ENCODE measurements at regions not wholly inside any gene's neighbourhood (a gene's known extent, or its start where the extent isn't known, plus 50 kb on each side); places are given as distances from the start of the nearest gene placed in this dataset.

DNA sequence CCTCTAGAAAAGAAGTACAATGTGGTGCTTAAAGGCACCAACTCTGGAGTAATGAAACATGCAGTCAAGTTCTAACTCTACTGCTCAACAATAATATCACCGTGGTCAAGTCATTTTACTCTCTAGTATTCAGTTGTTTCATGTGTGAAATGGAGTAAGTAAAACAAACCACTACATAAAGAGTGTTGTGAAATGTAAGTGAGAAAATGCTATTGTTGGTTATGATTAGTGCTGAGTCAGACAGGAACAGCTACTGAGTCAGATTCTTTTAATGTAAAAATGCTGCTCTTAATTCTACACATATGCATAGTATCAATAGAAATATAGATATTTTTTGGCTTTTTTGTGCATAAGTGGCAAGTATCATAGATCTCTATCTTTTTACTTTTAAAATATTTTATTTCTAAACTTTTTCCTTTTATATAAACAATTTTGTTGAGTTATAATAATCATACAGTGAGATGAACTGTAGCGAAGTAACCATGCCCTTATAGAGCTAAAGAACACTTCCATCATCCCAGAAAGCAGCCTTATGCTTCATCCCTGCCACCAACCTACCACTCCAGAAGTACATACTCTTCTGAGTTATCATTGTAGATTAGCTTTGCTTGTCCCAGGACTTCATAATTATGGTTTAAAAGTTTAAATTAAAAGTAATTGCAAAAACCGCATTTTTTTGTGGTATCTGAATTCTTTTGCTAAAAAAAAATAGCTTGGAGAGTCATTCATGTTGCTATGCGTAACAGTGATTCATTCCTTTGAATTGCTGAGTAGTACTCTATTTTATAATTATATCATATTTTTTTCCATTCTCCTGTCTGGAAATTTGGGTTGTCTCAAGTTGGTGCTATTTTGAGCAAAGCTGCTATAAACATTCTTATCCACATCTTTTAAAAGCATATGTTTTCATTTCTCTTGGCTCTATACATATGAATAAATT, 548.2 kb upstream of the CLINT1 start:
- DNase-seq (ENCODE audit: low read depth): peak; percentile 75

DNA sequence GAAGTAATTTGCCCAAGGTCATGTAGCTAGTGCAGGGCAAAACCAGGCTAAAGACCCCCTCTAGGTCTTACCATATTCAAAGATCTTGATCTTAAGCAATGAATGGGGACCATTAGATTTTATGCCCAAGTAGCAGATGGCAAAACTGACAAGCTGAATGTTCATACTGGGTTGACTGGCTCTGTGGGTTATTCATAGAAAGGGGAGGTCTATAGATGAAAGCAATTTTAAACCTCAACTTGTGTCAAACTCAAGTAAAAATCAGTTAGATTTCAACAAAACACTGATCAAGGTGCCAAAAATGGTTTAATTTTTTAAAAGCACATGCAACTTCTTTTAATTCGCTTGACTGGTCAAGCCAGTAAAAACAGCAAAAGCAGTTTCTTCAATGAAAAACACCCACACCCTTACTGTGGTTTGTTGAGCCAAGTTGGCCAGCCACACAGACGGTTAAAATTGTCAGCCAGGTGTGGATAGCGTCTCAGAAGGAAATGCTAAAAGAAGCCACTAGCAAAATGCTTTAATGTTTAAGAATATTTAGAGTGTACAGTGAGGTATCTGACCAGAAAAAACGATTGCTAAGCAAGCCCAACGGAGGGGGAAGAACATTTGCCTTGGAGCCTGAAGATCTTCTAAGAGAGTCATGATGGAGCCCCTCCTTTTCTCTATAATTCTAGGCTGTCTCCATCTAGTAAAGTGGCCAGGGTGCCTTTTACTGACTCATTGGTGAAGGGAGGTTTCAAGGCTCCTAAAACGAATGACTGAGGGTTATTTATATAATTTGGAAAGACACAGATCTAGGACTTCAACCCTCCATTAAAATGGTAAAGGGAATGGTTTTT, 539.6 kb upstream of the CLINT1 start:
- no peak for DNase-seq (ENCODE audit: low read depth)

DNA sequence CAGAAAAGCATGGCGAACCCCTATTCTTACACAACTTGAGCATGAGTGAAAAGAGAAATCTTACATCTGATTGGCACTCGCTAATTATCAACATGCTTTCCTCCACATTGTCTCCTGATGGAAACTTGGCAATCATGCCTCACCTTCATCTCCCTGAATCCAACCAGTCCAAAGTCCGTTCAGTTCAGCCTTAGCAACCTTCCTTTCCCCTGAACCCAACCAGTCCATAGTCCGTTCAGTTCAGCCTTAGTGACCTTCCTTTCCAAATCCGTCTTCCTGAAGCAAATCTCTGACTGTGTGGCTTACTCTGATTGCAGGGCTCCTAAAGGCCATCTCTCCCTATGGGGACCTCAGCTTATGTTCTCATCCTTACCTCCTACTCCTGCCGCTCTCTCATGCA, 538.3 kb upstream of the CLINT1 start:
- no peak for DNase-seq (ENCODE audit: low read depth)

DNA sequence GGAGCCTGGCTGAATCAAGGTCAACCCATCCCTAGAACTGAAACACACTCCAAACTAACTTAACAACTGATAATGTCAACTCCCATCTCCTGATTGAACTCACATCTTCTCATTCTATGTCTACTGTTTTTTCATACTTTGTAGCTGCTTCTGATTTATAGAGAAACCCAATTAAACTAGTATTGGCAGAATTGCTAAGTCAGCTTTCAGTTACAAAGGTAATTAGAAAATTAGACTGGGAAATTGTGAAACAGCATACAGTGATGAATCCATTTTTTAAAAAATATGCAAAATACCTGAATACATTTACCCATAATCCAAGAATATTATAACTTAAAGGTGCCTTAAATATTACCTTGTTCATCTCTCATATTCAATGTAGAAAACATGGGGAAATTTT, 535.2 kb upstream of the CLINT1 start:
- no peak for DNase-seq (ENCODE audit: low read depth)

DNA sequence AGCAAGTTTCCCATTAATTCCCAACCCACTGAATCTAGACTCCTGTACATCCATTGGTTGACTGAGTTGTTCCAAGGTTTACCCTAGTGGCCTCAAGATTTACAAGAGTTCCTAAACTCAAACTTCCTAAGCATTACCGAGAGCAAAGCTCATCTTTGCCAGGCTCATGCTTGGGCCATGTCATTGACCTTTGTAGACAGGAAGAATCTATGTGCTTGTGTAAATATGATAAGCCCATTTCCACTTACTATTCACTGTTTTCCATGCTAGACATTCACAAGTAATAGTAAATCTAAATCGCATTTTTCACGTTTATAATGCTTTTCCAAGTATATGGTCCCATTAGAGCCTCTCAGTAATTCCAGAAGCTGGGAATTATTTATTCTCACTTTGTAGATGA, 534.5 kb upstream of the CLINT1 start:
- DNase-seq (ENCODE audit: low read depth): no peak

DNA sequence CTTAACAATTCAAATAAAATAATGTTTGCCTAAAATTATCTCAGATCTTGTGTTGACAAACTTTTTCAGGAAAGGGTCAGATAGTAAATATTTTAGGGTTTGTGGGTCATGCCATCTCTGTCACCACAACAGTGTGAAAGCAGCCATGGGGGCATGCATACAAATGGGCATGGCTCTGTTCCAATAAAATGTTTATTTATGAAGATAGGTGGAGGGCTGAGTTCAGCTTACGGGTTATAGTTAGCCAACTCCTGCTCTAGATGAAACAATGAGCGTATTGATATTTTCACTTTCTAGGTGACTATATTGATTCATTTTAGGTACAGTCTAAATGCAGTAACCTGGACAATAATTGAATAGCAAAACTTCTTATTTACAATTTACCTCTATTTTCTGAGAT, 533.8 kb upstream of the CLINT1 start:
- no peak for DNase-seq (ENCODE audit: low read depth)

DNA sequence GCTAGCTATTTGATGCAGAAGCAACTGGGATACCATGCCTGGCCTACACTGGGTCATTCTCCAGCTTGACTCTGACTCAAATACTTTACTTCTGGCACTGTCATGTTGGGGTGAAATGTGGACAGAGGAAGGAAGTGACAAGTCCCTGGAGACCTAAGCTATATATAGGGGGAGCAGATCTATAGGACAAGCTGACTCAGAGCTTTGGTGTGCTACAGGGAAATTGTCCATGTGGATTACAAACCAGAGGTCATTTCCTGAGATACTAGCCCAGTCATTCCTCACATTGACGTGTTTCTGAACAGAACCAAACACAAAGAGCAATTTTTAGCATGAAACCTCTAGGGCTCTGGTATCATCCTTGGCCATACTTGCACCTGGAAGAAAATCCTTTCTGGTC, 531.6 kb upstream of the CLINT1 start:
- DNase-seq (ENCODE audit: low read depth): no peak

DNA sequence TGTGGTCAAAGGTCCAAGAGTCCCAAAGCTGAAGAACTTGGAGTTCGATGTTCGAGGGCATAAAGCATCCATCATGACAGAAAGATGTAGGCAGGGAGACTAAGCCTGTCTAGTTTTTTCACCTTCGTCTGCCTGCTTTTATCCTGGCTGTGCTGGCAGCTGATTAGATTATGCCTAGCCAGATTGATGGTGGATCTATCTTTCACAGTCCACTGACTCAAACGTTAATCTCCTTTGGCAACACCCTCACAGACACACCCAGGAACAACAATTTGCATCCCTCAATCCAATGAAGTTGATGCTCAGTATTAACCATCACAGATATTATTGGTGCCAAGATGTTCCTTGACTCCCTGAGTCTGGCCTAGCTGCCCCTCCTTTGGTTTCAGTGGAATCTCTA, 530.8 kb upstream of the CLINT1 start:
- DNase-seq (ENCODE audit: low read depth): no peak

DNA sequence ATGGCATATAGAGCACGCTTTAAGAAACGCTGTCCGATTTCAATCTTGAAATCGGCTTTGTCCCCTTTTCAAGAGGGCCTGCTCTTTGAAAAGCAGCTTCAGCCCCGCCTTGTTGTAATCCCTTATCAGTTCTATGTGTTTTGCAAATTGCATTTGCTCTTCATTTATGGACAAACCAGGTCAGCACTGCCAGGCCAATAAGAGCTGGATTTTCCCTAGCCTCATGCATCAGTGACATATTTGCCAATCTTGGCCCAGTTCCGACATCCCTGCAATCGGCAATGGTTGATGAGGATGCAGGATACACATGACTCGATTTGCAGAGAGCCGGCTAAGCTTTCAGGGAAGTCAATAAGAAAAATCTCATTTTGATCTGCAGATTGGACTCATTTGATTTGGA, 529.1 kb upstream of the CLINT1 start:
- DNase-seq (ENCODE audit: low read depth): no peak

DNA sequence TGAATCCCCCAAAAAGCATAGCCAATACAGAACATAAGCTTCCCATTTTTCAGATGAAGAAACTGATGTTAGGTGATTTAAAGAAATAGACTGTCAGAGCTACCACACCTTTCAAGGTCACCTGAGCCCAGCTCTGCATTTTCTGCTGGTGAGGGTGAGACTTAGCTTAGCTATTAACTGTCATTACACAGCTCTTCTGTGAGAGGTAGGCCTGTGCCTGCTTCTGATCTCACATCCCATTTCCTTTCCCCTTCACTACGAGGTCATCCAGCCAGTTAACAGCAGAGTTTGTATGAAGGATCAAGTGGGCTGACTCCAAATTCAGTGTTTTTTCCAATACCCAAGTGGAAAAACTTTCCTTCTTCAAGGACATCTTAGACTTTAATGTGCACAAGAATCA, 528.6 kb upstream of the CLINT1 start:
- no peak for DNase-seq (ENCODE audit: low read depth)

DNA sequence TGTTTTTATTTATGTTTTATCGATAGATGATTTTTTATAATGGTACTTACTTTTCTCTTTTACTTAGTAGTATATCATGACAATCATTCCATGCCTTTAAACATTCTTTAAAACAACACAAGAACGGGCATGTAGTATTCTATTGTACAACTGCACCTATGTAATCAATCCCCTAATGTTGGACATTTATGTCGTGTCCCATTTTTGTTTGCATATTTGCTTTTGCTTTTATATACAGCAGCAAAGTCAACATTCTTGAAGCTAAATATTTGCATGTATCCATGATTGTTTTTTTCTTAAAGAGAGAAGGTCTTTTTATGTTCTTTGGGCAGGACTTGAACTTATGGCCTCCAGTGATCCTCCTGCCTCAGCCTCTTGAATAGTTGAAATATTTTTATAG, 527.0 kb upstream of the CLINT1 start:
- no peak for DNase-seq (ENCODE audit: low read depth)

DNA sequence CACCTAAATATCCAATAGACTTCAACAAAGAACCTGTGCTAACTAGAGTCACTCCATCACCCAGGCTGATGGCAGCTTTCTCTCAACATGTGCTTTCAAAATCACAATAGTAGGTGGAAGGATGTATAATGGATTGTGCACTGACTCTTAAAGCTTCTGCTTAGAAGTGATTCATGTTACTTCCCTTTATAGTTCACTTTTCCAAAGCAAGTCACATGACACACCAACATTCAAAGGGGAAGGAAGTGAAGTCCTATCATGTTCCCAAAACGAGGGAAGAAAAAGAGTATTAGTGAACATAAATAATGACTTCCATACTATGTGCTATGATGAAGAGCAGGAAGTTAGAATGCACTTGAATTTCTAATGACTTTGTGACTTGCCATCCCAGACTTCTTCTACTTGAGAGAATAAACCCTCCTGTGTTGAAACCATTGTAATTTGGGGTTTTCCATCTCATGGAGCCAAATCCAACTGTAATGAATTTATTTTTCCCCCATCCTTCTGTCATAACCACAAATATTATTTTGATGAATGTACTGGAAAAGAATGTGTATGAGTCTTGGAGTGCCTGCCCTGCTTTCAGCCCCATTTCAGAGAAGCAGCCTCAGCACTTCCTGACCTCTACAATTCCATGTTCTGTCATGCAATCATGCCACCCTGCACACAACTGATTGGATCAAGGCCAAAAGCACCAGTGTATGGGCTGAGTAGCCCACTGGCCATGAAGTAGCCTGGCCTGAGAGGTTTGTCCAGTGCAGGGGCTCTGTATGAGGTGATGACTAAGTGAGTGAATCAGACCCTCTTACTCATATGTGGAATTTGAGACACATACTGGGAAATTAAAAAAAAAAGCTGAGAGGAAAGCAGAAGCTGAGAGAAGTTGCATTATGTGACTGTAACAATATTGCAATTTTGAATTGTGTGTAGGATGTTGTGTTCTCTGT, 525.9 kb upstream of the CLINT1 start:
- peak; percentile 99 for DNase-seq (ENCODE audit: low read depth)

DNA sequence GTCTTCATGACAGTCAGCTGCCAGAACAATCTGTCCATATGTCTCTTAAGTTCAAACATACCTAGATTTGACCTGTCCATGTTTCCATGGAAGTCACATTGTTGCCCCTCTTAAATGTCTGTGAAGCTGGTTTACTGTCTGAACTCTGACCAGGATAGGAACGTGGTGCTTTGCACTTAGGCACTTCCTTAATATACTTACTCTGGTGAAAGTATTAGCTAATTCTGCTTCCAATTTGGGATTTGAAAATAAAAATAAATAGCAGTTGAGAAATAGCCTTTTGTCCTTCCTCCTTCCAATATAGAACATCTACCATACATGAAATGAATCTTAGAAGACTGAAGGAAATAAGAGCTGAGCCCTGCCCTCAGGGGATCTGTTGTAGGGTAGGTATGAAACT, 524.5 kb upstream of the CLINT1 start:
- DNase-seq (ENCODE audit: low read depth): no peak

DNA sequence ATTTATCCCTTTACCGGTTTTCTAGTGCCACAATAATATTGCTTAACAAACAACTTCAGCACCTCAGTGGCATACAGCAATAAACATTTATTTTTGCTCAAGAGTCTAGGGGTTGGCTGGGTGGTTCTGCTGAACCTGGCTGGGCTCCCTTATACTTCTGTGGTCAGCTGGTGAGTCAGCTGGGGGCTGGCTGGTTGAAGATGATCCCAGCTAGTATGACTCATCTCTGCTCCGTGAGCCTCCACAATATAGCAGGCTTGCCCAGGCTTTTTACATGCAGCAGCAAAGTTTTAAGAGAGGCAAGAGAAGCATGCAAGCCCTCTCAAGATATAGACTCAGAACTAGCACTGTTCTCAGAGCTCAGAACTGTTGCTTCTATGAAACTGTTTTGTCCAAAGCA, 523.5 kb upstream of the CLINT1 start:
- DNase-seq (ENCODE audit: low read depth): peak; percentile 96

DNA sequence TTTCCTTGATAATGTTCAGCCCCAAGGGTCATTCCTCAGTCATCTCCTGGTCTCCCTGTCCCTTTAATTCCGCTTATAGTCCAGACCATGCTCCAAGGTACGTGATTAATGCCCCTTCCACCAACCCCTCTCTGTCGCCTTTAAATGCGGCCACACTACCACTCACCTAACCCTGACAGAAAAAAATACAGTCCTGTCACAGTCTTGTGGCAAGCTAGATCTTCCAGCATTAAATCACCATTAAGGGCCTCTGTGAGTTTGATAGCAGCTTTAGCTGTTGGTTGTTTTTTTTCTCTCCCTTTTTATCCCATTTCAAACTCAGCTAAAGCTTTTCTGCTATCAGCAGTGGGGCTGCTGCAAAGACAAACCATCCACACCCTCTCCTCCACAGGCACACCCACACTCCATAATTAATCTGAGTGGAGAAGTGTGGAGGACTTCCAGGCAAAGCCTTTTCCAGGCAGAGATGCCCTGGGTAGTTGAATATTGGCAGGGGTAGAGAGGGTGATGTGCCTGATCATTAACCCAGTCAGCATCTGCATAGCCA, 522.7 kb upstream of the CLINT1 start:
- no peak for DNase-seq (ENCODE audit: low read depth)

DNA sequence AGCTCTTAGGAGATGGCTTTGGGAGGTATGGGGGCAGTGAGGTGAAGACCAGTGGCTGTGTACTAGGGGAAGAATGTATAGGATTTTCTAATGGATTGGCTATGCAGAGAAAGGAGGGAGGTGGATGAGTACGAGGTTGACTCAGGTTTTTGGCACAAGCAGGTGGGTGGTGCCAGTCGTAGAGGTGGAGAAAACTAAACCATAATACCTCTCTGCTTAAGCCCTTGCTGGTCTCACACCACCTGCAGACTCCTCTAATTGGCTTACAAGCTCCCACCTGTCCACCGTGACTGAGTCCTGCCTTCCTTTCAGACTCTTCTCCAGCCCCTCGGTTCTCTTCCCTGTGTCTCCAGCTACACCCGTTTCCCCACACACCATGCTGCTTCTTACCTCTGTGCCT, 521.7 kb upstream of the CLINT1 start:
- no peak for DNase-seq (ENCODE audit: low read depth)

DNA sequence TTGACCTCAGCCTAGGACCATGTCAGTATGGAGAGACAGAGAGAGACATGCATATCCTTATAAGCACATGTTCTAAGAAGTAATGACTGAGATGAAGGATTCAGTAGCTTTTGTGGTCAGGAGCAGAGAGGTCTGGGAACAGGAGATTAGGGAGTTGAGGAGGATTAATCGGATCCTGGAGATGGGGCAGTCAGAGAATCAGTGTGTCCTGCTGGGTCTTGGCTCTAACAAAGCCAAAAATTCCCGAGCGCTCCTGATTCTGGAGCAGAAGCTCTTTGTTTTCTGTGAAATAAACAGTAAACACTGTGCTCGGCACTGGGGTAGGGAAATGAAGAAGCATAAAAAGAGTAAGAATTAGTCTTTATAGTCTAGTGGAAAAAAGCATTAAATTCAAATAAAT, 520.0 kb upstream of the CLINT1 start:
- DNase-seq (ENCODE audit: low read depth): no peak

DNA sequence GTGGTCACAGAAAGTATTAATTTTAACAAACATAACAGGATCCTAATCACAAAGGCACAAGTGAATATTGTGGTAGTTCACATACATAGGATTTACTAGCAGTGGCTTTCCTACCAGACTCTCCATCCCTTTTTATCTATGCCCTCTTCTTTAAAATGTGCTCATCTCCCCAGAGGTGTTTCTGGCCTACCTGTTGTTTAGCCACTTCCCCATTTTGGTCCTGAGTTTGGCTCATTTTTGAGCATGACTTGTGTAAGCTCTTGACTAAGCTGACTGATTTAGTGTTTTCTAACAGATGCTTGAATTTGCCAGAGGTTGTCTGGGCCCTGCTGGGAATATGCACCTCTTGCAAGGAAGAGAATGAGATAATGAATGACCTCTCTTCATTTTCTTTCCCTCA, 517.7 kb upstream of the CLINT1 start:
- no peak for DNase-seq (ENCODE audit: low read depth)

DNA sequence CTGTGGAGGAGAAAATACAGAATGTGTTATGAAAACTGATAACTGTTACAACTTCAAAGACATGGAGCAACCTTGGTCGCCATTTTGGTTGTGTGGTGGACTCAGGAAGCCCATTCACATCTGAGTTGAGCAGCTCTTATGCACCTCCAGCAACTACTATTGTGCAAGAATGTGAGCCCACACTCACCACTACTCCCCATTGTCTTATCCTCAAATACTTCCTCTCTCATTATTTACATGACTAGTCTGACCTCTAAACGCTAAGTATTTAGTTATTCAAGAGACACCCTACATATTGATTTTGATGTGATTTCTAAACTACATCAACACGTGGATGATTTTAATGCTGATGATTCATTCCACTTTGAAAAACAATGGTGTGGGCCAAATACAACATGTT, 516.6 kb upstream of the CLINT1 start:
- DNase-seq (ENCODE audit: low read depth): no peak

DNA sequence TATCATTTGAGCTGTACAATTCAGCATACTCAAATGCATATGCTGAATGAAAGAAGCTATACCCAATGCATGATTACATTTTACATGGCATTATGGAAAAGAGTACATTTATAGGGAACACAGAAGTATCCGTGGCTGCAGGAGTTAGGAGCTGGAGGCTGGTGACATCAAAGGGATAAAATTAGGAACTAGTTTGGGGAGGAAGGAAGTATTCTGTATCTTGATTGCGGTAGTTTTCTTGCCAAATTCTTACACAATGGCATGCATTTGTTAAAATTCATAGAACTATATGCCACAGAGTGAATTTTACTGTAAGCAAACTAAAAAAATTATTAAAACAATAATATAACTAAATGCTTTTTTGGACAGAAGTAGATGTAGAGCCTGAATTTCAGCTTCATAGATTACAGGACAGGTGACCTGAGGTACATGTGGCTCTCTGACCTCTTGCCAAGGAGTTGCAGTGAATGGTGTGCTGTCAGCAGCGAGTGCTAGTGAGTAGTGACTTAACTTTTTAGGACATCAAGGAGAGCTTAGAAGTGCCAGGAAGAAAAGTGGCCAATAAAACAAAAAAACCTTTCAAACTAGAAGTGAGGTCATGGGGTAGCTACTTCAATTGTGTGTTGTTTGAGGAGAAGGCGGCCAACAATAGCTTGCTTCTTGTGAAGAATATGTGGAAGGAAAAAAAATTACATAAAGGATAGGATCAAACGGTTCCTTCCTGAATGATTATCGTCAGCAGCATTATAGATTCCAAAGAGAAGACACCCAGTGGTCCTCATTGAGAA, 514.9 kb upstream of the CLINT1 start:
- no peak for DNase-seq (ENCODE audit: low read depth)

DNA sequence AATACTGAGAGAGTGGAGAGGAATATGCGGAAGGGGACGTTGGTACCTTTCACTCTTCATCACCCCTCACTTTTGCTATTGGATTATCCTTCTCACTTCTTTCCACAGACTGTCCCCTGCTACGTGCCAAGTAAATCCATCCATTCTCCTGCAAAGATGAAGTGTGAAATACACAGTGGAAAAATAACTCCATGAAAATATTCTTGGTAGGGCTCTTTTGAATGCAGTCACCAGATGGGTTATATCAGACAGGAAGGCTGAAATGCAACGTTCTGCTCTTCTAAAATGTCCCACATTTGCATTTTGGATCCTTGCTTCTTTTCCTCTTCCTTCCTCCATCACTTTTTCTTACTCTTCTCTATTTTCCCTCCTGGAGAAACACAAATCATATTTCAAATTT, 510.3 kb upstream of the CLINT1 start:
- DNase-seq (ENCODE audit: low read depth): no peak

All from stromal cell of bone marrow (primary cell).